G401.6 (cell line): ENCODE measurements at regions not wholly inside any gene's neighbourhood (a gene's known extent, or its start where the extent isn't known, plus 50 kb on each side); places are given as distances from the start of the nearest gene placed in this dataset.

Experiments
- FAIRE-seq: peaks from 2 replicates; lab custom pipeline; 2012; peaks lifted over from hg19 to GRCh38; lab: Jason Lieb, UNC

DNA sequence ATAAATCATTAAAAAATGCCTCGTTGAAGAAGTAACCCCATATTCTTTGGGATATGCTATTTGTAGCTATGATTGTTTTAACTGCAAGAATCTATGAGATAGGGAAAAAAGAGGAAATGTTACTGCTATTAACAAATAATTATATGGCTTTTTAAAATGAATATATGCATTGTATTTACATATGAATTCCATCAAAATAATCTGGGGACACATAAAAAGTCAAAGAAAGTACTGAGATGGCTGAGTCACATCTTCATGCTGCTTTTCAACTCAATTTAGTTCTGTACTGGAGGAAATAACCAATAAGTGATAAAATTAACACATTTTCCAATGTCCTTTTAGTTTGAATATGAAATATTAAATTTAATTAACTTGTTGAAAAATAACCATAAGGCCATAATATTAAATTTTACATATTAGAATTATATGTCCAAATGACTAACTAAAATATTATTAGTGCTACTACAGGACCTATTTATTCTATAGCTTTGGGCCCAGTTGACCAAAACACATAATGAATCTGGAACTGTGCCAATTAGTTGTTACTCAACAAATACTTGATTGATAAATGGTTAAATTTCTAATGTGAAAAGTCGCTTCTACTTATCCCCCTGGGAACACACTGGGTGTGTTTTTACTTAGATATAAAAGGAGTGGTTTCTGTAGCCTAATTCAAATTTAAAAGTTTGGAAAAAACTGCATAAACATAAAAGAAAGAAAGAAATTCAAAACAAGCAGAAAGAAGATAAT, 214.6 kb upstream of the PFKP start:
- FAIRE-seq, result no peak

DNA sequence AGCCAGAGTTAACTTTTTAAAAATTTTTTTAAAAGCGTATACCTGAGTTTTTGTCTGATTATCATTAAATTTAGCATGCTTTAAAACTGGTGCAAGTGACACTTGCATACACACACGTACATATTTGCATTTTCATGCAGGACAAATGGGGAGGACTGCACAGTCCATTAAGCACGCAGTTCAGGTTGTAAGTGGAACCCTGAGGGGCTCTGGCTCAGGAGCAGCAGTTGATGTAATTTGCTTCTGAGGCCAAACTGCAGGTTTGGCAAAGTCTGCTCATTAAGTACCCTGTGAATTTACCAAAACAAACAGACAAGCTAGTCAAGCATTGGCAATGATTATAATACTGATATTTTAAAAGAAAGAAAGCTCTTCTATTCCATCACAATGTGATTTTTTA, 215.8 kb upstream of the PFKP start:
- no peak for FAIRE-seq

DNA sequence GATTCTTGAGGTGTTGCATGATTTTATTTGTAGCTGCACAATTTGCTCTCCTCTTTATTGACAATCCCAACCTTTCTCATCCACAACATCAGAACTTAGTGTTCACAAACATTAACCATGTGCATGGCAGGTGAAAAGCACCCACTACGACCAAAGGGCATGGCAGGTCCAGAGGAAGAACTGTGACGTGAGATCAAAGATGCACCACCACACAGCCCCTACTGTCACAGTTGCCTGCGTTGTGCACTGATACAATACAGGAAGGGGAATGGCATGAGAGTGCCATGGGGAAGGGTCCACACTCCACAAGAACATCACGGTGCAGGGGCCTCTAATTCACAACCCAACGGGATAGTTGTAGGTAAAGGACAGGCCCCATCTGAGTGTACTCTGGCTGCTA, 217.1 kb upstream of the PFKP start:
- FAIRE-seq, result no peak

DNA sequence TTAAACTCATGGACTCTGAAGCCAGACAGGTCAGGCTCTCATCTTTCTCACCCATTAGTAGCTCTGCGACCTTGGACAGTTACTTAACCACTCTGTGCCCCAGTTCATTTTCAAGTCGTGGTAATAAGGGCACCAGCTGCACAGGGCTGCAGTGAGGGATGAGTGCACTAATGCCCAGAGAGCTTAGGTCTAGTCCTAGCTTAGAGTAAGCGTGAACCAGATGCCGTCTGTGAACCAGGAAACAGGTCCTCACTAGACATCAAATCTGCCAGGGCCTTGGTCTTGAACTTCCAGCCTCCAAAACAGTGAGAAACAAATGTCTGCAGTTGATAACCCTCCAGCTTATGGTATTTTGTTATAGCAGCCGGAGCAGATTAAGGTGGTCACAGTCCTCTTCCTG, 222.4 kb upstream of the PFKP start:
- no peak for FAIRE-seq

DNA sequence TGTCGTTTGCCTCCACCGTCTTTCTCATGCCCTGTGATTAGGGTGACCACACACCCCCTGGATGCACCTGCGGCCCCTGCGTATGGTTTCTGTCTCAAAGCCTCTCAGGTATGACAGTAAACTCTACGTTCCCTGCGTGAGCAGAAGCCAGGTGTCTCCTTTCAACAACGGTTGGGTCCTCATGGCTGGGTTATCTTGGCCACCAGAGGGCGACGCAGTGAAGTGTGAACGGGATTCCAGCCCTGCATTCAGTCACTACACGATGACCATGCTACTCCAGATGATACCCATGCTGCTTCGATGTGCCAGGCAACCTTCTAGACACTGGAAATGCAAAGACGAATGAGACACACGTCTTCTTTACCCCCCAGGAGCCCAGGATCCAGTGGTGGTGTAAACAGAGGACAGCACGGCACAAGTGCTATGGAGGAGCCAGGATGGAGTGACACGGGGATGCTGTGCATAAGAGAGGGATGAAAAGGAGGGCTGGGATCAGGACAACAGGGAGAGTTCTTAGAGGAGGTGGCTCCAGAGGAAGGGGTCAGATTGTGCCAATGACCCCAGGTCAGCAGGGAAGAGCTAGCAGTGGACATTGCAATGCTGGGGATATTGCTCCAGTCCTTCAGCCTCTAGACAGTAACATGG, 228.1 kb upstream of the PFKP start:
- FAIRE-seq, result no peak

DNA sequence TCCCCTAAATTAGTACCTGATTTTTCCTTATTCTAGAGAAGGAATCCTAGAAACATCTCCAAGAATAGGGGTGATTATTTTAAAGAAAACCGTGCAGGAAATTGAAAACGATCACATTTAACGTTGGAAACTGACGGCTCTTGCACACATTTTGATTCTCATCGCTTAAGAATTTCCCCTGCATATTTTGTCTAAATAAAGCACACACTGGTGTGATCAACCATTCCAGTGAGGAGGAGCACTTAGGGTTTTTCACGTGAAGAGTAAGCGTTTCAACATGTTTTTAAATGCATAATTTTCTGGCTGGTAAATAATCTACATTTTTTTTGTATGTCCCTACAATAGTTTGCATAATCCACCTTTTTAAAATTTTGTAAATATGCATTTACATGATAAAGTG, 229.7 kb upstream of the PFKP start:
- no peak for FAIRE-seq

DNA sequence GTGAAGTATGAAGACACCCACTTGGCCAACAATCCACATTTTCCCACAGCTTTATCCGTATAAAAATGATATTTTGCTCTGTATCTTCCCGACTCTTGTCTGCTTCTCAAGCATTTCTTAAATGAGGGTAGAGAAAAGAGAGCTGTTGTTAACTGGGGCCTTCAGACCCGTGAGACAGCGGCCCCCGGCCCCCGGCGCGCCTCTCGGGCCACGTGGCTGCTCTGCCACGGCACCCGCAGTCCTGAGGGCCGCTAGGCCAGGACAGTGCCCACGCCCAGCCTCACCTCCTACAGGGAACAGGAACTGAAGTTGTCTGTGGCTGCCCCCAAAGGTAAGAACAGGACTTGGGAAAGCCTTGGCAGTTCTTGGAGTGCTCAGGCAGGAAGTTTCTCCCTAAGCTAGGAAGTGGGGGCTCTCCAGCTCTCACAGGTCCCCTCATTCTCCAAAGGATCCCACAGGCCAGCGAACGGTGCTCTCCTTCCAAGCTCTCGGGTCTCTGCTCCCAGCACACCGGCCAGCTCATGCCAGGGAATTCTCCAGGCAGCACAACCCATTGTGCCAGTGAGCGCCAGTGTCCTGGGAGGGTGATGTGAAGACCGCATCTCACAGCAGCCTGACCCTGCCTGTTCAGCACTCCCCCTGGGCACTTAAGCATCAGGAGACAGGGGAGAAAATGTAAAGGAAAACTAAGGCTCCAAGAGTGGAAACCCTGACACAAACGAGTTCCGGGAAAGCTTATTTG, 230.3 kb upstream of the PFKP start:
- no peak for FAIRE-seq

DNA sequence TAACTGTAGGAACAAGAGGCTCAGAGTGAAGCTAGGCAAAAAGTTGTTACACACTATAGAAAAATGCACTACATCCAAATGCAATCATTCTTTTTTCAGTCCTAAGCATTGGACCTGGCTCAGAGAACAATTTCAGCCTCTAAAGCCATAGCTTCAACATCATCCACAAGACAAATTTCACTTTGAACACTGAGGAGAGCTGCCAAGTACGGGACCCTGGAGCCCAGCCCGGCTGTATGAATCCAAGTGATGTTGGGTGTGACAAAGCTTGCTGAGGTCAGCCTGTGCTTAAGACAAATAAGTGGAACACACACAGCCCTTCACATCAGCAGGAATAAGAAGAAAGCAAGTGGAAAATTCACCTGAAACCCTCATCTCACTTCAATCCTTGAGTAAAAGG, 233.1 kb upstream of the PFKP start:
- no peak for FAIRE-seq

DNA sequence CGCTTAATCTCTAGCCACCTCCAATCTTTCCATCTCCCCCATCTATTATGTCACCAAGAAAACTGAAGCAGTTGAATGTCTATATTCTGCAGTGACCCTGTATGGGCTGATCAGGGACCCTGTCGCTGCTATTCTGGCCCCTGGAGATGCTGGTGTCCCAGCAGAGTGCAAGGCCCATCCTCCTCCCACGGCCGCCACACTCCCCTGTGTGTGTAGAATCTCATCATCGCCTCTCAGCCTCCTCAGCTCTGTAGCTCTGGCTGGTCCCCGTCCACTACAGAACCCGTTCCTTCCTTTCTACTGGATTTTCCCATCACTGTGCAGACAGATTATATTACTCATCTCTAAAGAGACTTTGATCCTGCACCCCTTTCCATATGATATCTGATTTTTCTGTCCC, 235.8 kb upstream of the PFKP start:
- no peak for FAIRE-seq

DNA sequence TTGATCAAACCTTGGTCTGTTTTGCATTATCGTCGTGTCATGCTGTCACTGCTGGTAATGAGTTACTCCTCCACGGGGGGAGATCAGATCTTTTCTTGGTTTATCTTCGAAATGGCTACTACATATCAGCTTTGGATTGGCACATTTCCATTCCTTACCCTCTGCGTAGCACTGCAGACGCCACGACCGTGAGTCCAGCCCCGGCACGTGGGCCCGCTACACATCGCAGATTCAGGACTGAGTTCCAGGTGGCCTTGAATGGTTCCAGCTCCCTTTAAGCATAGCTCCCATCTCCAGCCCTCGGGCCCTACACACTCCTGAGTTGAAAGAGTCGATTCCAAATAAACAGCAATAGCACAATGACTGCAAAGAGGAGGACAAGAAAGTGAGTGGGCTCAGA, 238.6 kb upstream of the PFKP start:
- no peak for FAIRE-seq

DNA sequence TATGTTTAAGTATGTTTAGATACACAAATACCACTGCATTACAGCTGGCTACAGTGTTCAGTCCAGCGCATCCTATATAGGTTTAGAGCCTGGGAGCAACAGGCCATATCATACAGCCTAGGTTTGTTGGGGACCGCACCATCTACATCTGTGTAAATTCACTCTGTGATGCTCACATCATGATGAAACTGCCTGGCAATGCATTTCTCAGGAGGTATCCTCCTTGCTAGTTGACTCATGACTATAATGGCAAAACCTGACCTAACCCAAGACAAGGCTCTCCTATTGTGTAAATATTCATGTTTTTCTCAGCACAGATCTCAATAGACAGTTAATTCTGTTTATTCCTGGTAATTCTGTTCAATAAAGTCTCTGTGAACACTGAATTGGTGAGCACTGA, 240.7 kb upstream of the PFKP start:
- FAIRE-seq, result no peak

DNA sequence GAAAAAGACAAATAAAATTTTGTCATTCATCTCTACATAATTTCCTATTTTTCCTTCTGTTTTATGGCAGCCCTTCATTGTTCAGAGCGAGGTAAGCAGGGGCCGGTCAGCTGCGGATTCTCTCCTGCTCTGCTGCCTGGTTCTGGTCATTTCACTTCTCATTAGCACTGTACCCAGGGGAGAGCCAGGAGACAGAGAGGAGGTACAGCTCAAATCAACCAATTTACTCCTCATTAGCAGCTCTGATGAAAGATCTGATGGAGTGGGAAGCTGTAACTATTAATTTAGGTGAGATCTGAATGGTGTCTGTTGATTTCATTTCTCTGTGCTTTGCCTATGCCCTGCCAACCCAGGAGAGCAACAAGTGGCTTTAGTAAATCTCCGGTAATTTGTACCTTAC, 241.5 kb upstream of the PFKP start:
- FAIRE-seq, result no peak

DNA sequence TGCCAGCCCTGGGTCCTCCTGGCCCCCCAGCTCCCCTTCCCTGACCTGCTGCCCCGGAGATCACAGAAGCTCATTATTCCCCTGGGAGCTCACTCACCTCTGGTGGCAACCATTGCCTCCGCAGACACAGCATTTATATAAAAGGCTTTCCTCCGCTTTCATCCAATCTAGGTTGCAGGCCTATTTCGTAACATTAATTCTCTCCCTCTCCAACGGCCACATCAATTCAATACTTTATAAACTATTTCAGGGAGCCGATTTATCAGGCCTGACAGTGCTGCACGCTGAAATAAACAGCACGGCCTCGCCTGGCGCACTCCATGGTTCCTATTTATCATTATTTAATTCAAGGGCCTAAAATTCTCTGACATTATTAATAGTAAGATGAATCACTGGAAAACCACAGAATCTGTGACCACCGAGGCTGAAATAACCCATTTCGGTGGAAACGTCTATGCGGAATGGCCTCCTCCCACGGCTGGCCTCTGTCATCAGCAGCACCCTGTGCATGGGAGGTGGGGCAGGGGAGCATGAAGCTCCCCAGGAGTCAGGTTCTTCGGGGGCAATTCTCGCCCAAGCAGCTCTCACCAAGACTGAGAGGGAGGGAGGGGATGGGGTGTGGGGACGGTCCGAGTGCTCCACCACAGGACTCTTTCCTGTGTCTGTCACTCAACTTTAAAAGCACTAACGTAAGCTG, 249.3 kb upstream of the PFKP start:
- FAIRE-seq, result no peak

DNA sequence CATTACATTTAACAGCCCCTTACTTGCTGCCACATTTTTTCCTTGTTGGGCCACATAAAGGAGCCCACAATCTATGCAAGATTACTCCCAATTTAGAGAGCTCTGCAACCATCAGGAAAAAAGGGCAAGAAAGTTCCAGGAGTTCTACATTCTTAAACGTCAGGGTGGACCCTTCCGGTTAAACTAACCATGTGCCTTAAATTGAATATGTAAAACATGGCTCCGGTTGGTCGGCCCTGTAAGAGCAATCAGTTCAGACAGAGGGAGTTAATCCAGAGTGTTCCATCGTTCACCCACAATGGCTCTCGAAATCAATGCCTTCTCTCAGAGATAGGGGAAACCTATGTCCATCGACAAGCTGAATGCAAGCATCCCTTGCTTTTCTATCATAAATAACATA, 253.7 kb upstream of the PFKP start:
- FAIRE-seq, result no peak

DNA sequence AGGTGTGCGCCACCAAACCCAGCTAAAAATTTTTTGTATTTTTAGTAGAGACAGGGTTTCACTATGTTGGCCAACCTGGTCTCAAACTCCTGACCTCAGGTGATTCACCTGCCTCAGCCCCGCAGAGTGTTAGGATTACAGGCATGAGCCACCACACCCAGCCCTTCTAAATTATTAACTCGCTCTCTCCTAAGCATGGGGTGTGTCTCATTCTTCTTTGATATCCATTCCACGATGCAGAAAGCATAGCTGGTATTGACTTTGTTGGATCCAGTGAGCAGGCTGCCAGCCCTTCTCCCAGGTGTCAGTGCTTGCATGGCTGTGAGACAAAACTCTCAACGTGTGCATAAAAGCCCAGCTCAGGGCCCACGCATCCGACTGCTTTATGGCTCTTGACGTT, 254.1 kb upstream of the PFKP start:
- FAIRE-seq, result no peak

DNA sequence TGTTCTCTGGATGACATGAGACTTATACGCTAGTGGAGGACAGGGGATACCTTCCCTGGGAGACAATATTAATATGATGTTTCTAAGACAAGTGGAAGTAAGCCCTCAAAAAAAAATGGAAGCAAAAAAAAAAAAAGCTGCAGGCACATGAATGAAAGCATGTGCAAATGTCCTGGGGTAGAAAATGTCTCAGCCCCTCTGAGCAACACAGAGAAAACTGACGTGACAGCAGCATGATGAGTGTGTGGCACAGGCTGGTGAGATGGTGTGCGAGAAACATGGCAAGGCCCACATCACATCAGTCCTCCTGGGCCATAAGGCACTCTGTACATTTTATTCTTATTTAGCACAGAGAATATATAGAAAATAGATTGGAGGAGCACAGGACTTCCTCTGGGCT, 254.7 kb upstream of the PFKP start:
- no peak for FAIRE-seq

DNA sequence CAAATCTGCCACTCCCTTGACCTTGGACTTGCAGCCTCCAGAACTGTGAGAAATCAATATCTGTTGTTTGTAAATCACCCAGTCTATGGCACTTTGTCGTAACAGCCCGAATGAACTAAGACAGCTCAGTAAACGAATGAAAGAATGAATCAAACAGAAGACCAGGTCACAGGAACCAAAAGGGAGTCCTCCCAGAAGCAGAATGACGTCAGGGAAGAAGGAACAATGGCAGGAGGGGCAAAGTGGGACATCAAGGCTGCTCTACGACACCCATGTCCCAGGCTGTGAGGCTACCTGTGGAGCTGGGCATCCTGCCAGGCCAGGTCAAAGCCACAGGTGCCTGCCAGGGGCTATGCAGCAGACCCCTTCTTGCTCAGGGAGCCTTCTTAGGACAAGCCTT, 267.2 kb upstream of the PFKP start:
- no peak for FAIRE-seq

DNA sequence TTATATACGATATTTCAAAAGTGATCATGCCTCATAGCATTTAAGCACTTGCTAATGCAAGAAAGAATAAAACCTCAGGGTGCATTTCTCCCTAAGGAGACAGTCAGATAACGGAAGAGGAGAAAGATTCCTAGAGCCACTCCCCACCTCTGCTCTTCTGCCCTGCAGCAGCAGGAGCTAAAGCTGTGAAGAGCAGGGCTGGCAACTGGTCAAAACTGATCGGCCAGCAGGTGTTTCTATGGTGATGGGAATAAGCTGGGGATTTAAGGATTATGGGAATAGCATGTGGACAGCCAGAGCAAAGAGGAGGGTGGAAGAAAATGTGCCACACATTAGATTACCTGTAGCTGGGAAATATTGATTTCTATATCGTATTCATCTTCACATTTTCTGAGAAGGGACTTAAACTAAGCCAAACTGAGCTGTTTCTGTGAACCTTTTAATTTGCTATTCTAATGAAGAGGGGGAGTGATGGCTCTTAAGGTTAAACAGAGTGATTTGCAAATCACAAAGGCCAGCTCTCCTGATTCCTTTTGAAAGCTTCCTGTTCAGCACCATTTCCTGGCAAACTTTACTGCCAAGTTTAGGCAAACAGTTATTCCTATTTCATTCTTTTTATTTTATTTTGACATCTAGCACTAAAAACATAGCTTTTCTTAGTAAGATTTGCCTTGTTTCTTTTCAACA, 268.9 kb upstream of the PFKP start:
- no peak for FAIRE-seq

DNA sequence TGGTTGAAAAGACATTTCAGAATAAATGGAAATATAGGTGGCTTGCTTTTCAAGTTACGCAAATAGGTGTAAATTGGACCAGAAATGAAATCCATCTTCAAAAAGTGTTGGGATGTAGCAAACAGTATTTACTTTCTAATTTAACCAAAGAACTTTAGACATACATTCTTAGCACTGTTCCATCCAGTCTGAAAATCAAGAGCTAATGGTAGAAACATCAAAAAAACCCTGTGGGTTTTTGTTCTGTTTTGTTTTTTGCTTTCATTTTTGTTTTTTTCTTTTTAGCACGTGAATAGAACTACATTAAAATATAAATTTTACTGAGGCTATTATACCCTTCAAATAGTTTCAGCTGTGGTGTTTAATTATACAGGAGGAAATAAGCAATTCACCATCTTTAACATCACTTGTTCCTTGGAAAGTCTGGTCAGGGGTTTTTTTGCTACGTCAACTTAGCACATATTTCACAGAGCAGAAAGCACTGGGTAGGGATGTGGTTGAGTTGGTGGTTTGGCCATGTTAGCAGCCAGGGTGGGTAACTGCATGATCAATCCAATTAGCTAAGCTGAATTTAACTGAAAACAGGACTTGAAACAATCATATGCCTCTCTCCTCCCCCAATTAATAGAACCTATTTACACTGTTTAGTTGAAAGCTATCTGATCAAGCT, 275.4 kb upstream of the PFKP start:
- FAIRE-seq, result no peak

DNA sequence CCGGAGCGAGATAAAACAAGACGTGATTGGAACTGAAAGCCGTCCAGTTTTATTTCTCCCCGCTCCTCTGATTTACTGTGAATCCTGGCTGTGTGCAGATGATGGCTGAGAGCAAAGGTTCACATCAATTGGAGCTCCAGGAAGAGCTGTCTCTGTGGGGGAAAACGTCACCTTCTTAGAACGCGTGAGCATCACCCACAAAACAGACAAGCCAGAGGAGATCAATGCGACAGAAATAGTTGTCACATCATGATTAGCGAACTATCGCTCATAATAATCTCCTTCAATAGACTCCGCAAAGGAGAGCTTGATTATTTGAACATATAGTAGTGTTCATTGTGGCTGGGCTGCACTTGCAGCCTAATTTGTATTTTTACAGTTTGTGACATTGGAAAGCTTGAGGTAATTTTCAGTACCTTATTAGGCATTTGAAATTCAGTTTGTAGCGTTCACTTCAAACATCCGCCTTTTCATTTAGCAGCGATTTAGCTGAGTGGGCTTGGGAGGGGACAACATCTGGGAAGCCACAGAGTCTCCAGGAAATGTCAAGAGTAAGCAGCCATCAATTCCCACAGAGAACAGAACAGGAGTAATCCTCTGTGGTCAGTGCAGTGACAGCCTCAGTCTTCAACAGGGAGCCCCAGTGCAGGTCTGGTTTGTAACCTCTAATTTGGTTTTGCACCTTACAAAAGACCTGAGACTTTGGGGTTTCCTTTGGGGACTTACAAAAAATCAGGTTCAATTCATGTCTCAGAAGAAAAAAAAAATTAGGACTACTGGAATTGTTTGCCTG, 276.8 kb upstream of the PFKP start:
- FAIRE-seq, result no peak

DNA sequence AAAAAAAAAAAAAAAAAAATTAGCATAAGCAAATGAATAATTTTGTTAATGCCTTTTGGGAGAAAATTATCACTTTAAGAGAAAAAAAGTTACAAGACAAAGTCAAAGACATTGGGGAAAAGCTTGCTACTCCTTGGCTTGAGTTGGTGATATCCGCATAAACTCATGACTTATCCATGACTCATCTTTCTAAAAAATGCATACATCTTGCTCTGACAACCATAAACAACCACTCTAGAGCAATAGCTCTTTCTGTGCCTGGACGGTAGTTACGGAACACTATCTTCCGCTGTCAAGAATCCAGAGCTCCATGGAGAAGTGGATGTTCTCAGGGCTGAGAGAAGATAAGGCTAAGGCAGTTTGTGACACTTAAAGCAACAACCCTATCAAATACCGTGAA, 281.1 kb upstream of the PFKP start:
- FAIRE-seq, result no peak
